Fibroblast of skin of right quadriceps (primary cell): ENCODE measurements at regions not wholly inside any gene's neighbourhood (a gene's known extent, or its start where the extent isn't known, plus 50 kb on each side); places are given as distances from the start of the nearest gene placed in this dataset.
A peak's percentile ranks its signal among the peaks of the same experiment; 100 is the strongest.

Experiments used
- DNase-seq: peaks from one replicate; pipeline ENCODE4 v3.0.0-alpha.2; 2013

- DNase-seq = no peak
Measured at GRCh38 chr10:2494399-2494798, 572.9 kb upstream of the PFKP start.

- DNase-seq = no peak
Measured at GRCh38 chr10:2488446-2489005, 578.8 kb upstream of the PFKP start.

GRCh38 chr10:2487921-2488320 lies 579.4 kb upstream of the PFKP start:
- no peak for DNase-seq

GRCh38 chr10:2478656-2479055 lies 588.7 kb upstream of the PFKP start:
- DNase-seq = peak; percentile 6

- DNase-seq = no peak
Measured at GRCh38 chr10:2476812-2477553, 590.4 kb upstream of the PFKP start.

GRCh38 chr10:2476218-2476811 lies 591.0 kb upstream of the PFKP start:
- DNase-seq = peak; percentile 1

GRCh38 chr10:2475711-2476217 lies 591.6 kb upstream of the PFKP start:
- DNase-seq = no peak

- no peak for DNase-seq
Measured at GRCh38 chr10:2471811-2472210, 595.5 kb upstream of the PFKP start.

- DNase-seq = peak; percentile 9
Measured at GRCh38 chr10:2469802-2470201, 597.5 kb upstream of the PFKP start.

- no peak for DNase-seq
Measured at GRCh38 chr10:2464483-2464882, 602.9 kb upstream of the PFKP start.

GRCh38 chr10:2463316-2463715 lies 604.0 kb upstream of the PFKP start:
- no peak for DNase-seq

- no peak for DNase-seq
Measured at GRCh38 chr10:2462581-2462980, 604.8 kb upstream of the PFKP start.

GRCh38 chr10:2460812-2461211 lies 606.5 kb upstream of the PFKP start:
- peak; percentile 3 for DNase-seq

- no peak for DNase-seq
Measured at GRCh38 chr10:2459713-2460112, 607.6 kb upstream of the PFKP start.

- DNase-seq = no peak
Measured at GRCh38 chr10:2456834-2457233, 610.5 kb upstream of the PFKP start.

- DNase-seq = no peak
Measured at GRCh38 chr10:2445370-2445769, 622.0 kb upstream of the PFKP start.

GRCh38 chr10:2439983-2440382 lies 627.4 kb upstream of the PFKP start:
- no peak for DNase-seq

GRCh38 chr10:2439000-2439399 lies 628.3 kb upstream of the PFKP start:
- no peak for DNase-seq

GRCh38 chr10:2438248-2438939 lies 629.0 kb upstream of the PFKP start:
- DNase-seq = no peak

- DNase-seq = no peak
Measured at GRCh38 chr10:2436933-2437332, 630.4 kb upstream of the PFKP start.

- DNase-seq = no peak
Measured at GRCh38 chr10:2431961-2432360, 635.4 kb upstream of the PFKP start.

GRCh38 chr10:2427412-2427811 lies 639.9 kb upstream of the PFKP start:
- DNase-seq = no peak

- DNase-seq = no peak
Measured at GRCh38 chr10:2425320-2425719, 642.0 kb upstream of the PFKP start.

- no peak for DNase-seq
Measured at GRCh38 chr10:2414562-2414961, 652.8 kb upstream of the PFKP start.
